CD14-positive monocyte (primary cell): ENCODE measurements at regions not wholly inside any gene's neighbourhood (a gene's known extent, or its start where the extent isn't known, plus 50 kb on each side); places are given as distances from the start of the nearest gene placed in this dataset.

Experiments
- DNase-seq, 3 donors: peaks; one replicate each; pipeline ENCODE4 v3.0.0-alpha.2; 2011 to 2022
- H2AFZ ChIP-seq: 2 replicates; pipeline ENCODE4 v1.6.0; 2012; ENCODE audit warnings: mild to moderate bottlenecking, low read depth, low read length, inconsistent platforms; ENCODE audit not compliant: insufficient read depth, poor library complexity, severe bottlenecking
- H3K27ac ChIP-seq, 2 donors: 1 replicate in 1 of 2; 2 replicates in 1 of 2; pipeline ENCODE4 v1.5.1; 2012 to 2013; ENCODE audit warnings: low read length in 2 of 2, control low read depth in 1 of 2, inconsistent platforms in 1 of 2, low read depth in 1 of 2, mild to moderate bottlenecking in 1 of 2
- H3K27me3 ChIP-seq, 2 donors: one replicate each; pipeline versions ENCODE4 v1.6.0 to v1.6.1; 2011 to 2013; ENCODE audit warnings: low read length in 2 of 2; ENCODE audit not compliant: control insufficient read depth in 2 of 2, insufficient read depth in 2 of 2
- H3K36me3 ChIP-seq, 2 donors: replicated peaks in 1 of 2; 1 replicate in 1 of 2; 2 replicates in 1 of 2; pipeline versions ENCODE4 v1.5.1 to v1.6.1; 2012 to 2013; ENCODE audit warnings: low read length in 2 of 2, control low read depth in 1 of 2, inconsistent platforms in 1 of 2, mild to moderate bottlenecking in 1 of 2; ENCODE audit not compliant: insufficient read depth in 2 of 2, control insufficient read depth in 1 of 2
- H3K4me1 ChIP-seq, 2 donors: 1 replicate in 1 of 2; 2 replicates in 1 of 2; pipeline versions ENCODE4 v1.5.1 to v1.6.1; 2012 to 2013; ENCODE audit warnings: low read length in 2 of 2, control low read depth in 1 of 2, inconsistent platforms in 1 of 2, mild to moderate bottlenecking in 1 of 2, moderate library complexity in 1 of 2; ENCODE audit not compliant: insufficient read depth in 2 of 2, control insufficient read depth in 1 of 2
- H3K4me2 ChIP-seq: replicated peaks from 2 replicates; pipeline ENCODE3; 2012; ENCODE audit warnings: low read length, moderate library complexity, mild to moderate bottlenecking; ENCODE audit not compliant: poor library complexity, severe bottlenecking; ENCODE audit errors: extremely low read depth
- H3K4me3 ChIP-seq, 3 experiments: fragments of 200-600 bp in 1 of 3; sonication (generic) in 1 of 3; replicated peaks in 1 of 3; 1 replicate in 2 of 3; 2 replicates in 1 of 3; pipeline ENCODE4 v1.5.1; 2011 to 2013; ENCODE audit warnings: low read length in 3 of 3, mild to moderate bottlenecking in 3 of 3, control low read depth in 2 of 3, low read depth in 2 of 3, inconsistent platforms in 1 of 3, moderate library complexity in 1 of 3
- H3K79me2 ChIP-seq: 2 replicates; pipeline ENCODE4 v1.6.0; 2012; ENCODE audit warnings: mild to moderate bottlenecking, control low read depth, inconsistent platforms, low read length, moderate library complexity; ENCODE audit not compliant: insufficient read depth
- H3K9ac ChIP-seq: 2 replicates; pipeline ENCODE4 v1.6.0; 2017; ENCODE audit warnings: low read length, mild to moderate bottlenecking; ENCODE audit not compliant: insufficient read depth, poor library complexity, severe bottlenecking
- H3K9me3 ChIP-seq, 2 donors: replicated peaks in 1 of 2; 1 replicate in 1 of 2; 2 replicates in 1 of 2; pipeline versions ENCODE4 v1.5.1 to v1.6.1; 2012 to 2013; ENCODE audit warnings: low read length in 2 of 2, control low read depth in 1 of 2; ENCODE audit not compliant: control insufficient read depth in 1 of 2, insufficient read depth in 1 of 2
- H4K20me1 ChIP-seq: 2 replicates; pipeline ENCODE4 v1.6.0; 2012; ENCODE audit warnings: mild to moderate bottlenecking, low read length, control low read depth, moderate library complexity; ENCODE audit not compliant: insufficient read depth
- H3K27ac Mint-ChIP-seq, 7 donors: one replicate each; pipeline ENCODE4 v1.8.0; 2020; ENCODE audit warnings: mild to moderate bottlenecking in 7 of 7, mixed read lengths in 7 of 7, moderate library complexity in 6 of 7, inconsistent platforms in 2 of 7
- H3K27me3 Mint-ChIP-seq, 3 donors: one replicate each; pipeline ENCODE4 v1.8.0; 2021 to 2022; ENCODE audit warnings: low read depth in 3 of 3, mild to moderate bottlenecking in 3 of 3, mixed read lengths in 3 of 3, moderate library complexity in 3 of 3, inconsistent platforms in 1 of 3
- H3K36me3 Mint-ChIP-seq, 2 donors: one replicate each; pipeline ENCODE4 v1.8.0; 2020; ENCODE audit warnings: mixed read lengths in 2 of 2, inconsistent platforms in 1 of 2, mild to moderate bottlenecking in 1 of 2
- H3K4me1 Mint-ChIP-seq: one replicate; pipeline ENCODE4 v1.8.0; 2020; ENCODE audit warnings: mild to moderate bottlenecking, mixed read lengths
- H3K4me3 Mint-ChIP-seq, 2 donors: one replicate each; pipeline ENCODE4 v1.8.0; 2020; ENCODE audit warnings: mild to moderate bottlenecking in 2 of 2, mixed read lengths in 2 of 2, moderate library complexity in 1 of 2
- H3K9me3 Mint-ChIP-seq, 7 donors: one replicate each; pipeline ENCODE4 v1.8.0; 2020 to 2022; ENCODE audit warnings: mixed read lengths in 7 of 7, mild to moderate bottlenecking in 6 of 7, moderate library complexity in 6 of 7, inconsistent platforms in 2 of 7
- CTCF ChIP-seq: fragments of 200-600 bp; IDR thresholded peaks from one replicate; pipeline ENCODE4 v1.8.0; 2022; ENCODE audit warnings: antibody characterized with exemption, mild to moderate bottlenecking
- WGBS: methylation state at CpG from one replicate; pipeline ENCODE4 v1.1.5; 2013; ENCODE audit warnings: missing lambda C conversion rate; ENCODE audit not compliant: insufficient coverage; 5-methylcytosine and 5-hydroxymethylcytosine counted together
- intact Hi-C, 2 donors: fragments of 100-400 bp; cut with micrococcal nuclease; formaldehyde crosslinking; loops; one replicate each; pipeline versions ENCODE4 v1.15.0 to v1.15.1; 2023

- Histone ChIP-seq H3K27ac (no peak overlapping the region), H3K9me3 (no peaks in the 10 kb centered on the region), H3K4me2 (no peak overlapping the region), H3K9ac (no peak overlapping the region), H3K4me1 (no peaks in the 10 kb centered on the region), H3K79me2 (no peaks in the 10 kb centered on the region), H4K20me1 (no peaks in the 10 kb centered on the region), H3K36me3 (no peaks in the 10 kb centered on the region), H2AFZ (no peak overlapping the region), H3K4me3 (no peak overlapping the region), H3K27me3 (no peaks in the 10 kb centered on the region)
- H3K36me3 Mint-ChIP-seq, result no peaks in the 10 kb centered on the region
- H3K4me3 Mint-ChIP-seq, result no peak overlapping the region
- H3K27ac Mint-ChIP-seq, result no peak overlapping the region
- 80% methylated on average over 1 of the region's 3 CpGs for WGBS
- intact Hi-C loops, result no loop called here
- TF ChIP-seq CTCF, result no peak
- H3K27me3 Mint-ChIP-seq, result no peaks in the 10 kb centered on the region
- no peaks in the 10 kb centered on the region for H3K4me1 Mint-ChIP-seq
- H3K9me3 Mint-ChIP-seq, result peaks cover 0 to 6% (median 0%) of the 10 kb centered on the region in 7 donors
- no peak for DNase-seq
Observed at GRCh38 chr3:80297720-80298119, 529.9 kb upstream of the ROBO1 start.

GRCh38 chr3:80285388-80285787, 517.6 kb upstream of the ROBO1 start:
- Mint-ChIP-seq H3K36me3 (no peaks in the 10 kb centered on the region), H3K4me3 (no peak overlapping the region), H3K27ac (no peak overlapping the region), H3K27me3 (peaks cover 0 to 3% (median 0%) of the 10 kb centered on the region in 3 donors), H3K4me1 (no peaks in the 10 kb centered on the region), H3K9me3 (peaks cover 0 to 4% (median 2%) of the 10 kb centered on the region in 7 donors)
- Histone ChIP-seq H2AFZ (no peak overlapping the region), H3K4me2 (no peak overlapping the region), H3K4me1 (no peaks in the 10 kb centered on the region), H3K27ac (no peak overlapping the region), H3K9ac (no peak overlapping the region), H3K36me3 (no peaks in the 10 kb centered on the region), H3K27me3 (no peaks in the 10 kb centered on the region), H3K9me3 (peaks cover 0 to 4% of the 10 kb centered on the region in 2 donors), H3K4me3 (no peak overlapping the region), H3K79me2 (no peaks in the 10 kb centered on the region), H4K20me1 (no peaks in the 10 kb centered on the region)
- no peak for TF ChIP-seq CTCF
- no peak for DNase-seq
- intact Hi-C loops, result no loop called here
- whole genome bisulfite sequencing, result no CpG with 5 or more reads among the region's 1 CpG
